IMR-90 (cell line): ENCODE measurements at regions not wholly inside any gene's neighbourhood (a gene's known extent, or its start where the extent isn't known, plus 50 kb on each side); places are given as distances from the start of the nearest gene placed in this dataset.

Experiments used
- ATAC-seq: fragments of 200-7000 bp; cut with Tn5 transposase; 2 replicates; pipeline ENCODE4 v1.9.1; 2020; ENCODE audit warnings: low read depth, mild to moderate bottlenecking, moderate library complexity
- BruUV-seq: library from RNA; stranded (reverse); fragments of 400-500 nt; replicated peaks from 2 replicates; lab custom pipeline; 2021; lab: Mats Ljungman, UMichigan
- CTCF ChIA-PET: fragments of 300-600 bp; formaldehyde crosslinking; extraction: SDS; loops from one replicate; lab custom pipeline; 2021; ENCODE audit warnings: antibody characterized with exemption; lab: Yijun Ruan, JAX
- POLR2A ChIA-PET: fragments of 300-600 bp; sonication (Branson Sonifier 250); formaldehyde crosslinking; loops from one replicate; lab custom pipeline; 2022; ENCODE audit warnings: antibody characterized with exemption; ENCODE audit not compliant: unreplicated experiment; lab: Charles Lee
- DNase-seq: peaks from one replicate; pipeline ENCODE4 v3.0.0; 2013
- H2AFZ ChIP-seq: replicated peaks from 2 replicates; pipeline ENCODE3; 2013; ENCODE audit warnings: low read length, mild to moderate bottlenecking; ENCODE audit not compliant: poor library complexity
- H2AK5ac ChIP-seq: 2 replicates; pipeline ENCODE4 v1.6.1; 2013; ENCODE audit warnings: low read depth, low read length, inconsistent platforms
- H2AK9ac ChIP-seq: replicated peaks from 2 replicates; pipeline ENCODE3; 2013; ENCODE audit warnings: mild to moderate bottlenecking, low read depth, low read length, moderate library complexity; ENCODE audit not compliant: poor library complexity
- H2BK120ac ChIP-seq: 2 replicates; pipeline ENCODE4 v1.6.1; 2013; ENCODE audit warnings: low read depth, low read length, inconsistent platforms
- H2BK15ac ChIP-seq: 3 replicates; pipeline ENCODE4 v1.6.1; 2013; ENCODE audit warnings: low read depth, low read length, inconsistent platforms
- H2BK20ac ChIP-seq: 2 replicates; pipeline ENCODE4 v1.6.1; 2013; ENCODE audit warnings: low read depth, mild to moderate bottlenecking, inconsistent platforms, low read length, moderate library complexity
- H2BK5ac ChIP-seq: 2 replicates; pipeline ENCODE4 v1.6.1; 2013; ENCODE audit warnings: mild to moderate bottlenecking, low read depth, low read length, inconsistent platforms; ENCODE audit not compliant: poor library complexity, severe bottlenecking
- H3K14ac ChIP-seq: replicated peaks from 2 replicates; pipeline ENCODE4 v1.6.1; 2013; ENCODE audit warnings: low read depth, low read length, inconsistent platforms
- H3K18ac ChIP-seq: 2 replicates; pipeline ENCODE4 v1.6.1; 2013; ENCODE audit warnings: low read depth, low read length, control low read depth
- H3K23ac ChIP-seq: 2 replicates; pipeline ENCODE4 v1.6.1; 2013; ENCODE audit warnings: low read depth, low read length, inconsistent platforms
- H3K27ac ChIP-seq: 2 replicates; pipeline ENCODE4 v1.5.1; 2013; ENCODE audit warnings: mild to moderate bottlenecking, control low read depth, low read length; ENCODE audit not compliant: insufficient read depth
- H3K27me3 ChIP-seq: 2 replicates; pipeline ENCODE4 v1.6.1; 2013; ENCODE audit warnings: low read length; ENCODE audit not compliant: control insufficient read depth, insufficient read depth
- H3K36me3 ChIP-seq: 2 replicates; pipeline ENCODE4 v1.6.1; 2013; ENCODE audit warnings: low read length, mixed read lengths; ENCODE audit not compliant: control insufficient read depth, insufficient read depth
- H3K4ac ChIP-seq: 2 replicates; pipeline ENCODE4 v1.6.1; 2013; ENCODE audit warnings: low read depth, low read length, inconsistent platforms
- H3K4me1 ChIP-seq: 2 replicates; pipeline ENCODE4 v1.6.1; 2013; ENCODE audit warnings: low read length, mixed read lengths; ENCODE audit not compliant: control insufficient read depth, insufficient read depth
- H3K4me2 ChIP-seq: 2 replicates; pipeline ENCODE4 v1.6.1; 2013; ENCODE audit warnings: low read depth, mild to moderate bottlenecking, control low read depth, low read length, moderate library complexity
- H3K4me3 ChIP-seq: 2 replicates; pipeline ENCODE4 v1.5.1; 2013; ENCODE audit warnings: low read depth, mild to moderate bottlenecking, control low read depth, low read length, moderate library complexity; ENCODE audit not compliant: insufficient read depth
- H3K56ac ChIP-seq: 2 replicates; pipeline ENCODE4 v1.6.1; 2013; ENCODE audit warnings: low read length, inconsistent platforms; ENCODE audit not compliant: insufficient read depth; ENCODE audit errors: extremely low read depth
- H3K79me1 ChIP-seq, 2 experiments: 2 replicates each; pipeline ENCODE4 v1.6.1; 2013; ENCODE audit warnings: low read length in 2 of 2, inconsistent platforms in 1 of 2, low read depth in 1 of 2
- H3K9ac ChIP-seq: 2 replicates; pipeline ENCODE4 v1.6.1; 2013; ENCODE audit warnings: low read depth, low read length, control low read depth
- H3K9me1 ChIP-seq: 2 replicates; pipeline ENCODE4 v1.6.1; 2013; ENCODE audit warnings: low read length, inconsistent platforms; ENCODE audit not compliant: insufficient read depth
- H3K9me3 ChIP-seq: 2 replicates; pipeline ENCODE4 v1.6.1; 2013; ENCODE audit warnings: low read length; ENCODE audit not compliant: control insufficient read depth, insufficient read depth
- H4K20me1 ChIP-seq: 2 replicates; pipeline ENCODE4 v1.6.1; 2013; ENCODE audit warnings: low read length, inconsistent platforms; ENCODE audit not compliant: insufficient read depth
- H4K5ac ChIP-seq: 2 replicates; pipeline ENCODE4 v1.6.1; 2013; ENCODE audit warnings: mild to moderate bottlenecking, low read depth, low read length, control low read depth
- H4K8ac ChIP-seq, 2 experiments: 2 replicates each; pipeline ENCODE4 v1.6.1; 2013; ENCODE audit warnings: low read depth in 2 of 2, low read length in 2 of 2, control low read depth in 1 of 2, inconsistent platforms in 1 of 2
- H4K91ac ChIP-seq: 2 replicates; pipeline ENCODE4 v1.6.1; 2013; ENCODE audit warnings: low read depth, low read length, inconsistent platforms; ENCODE audit not compliant: insufficient read depth
- CEBPB ChIP-seq: IDR thresholded peaks from 2 replicates; pipeline ENCODE4 v1.6.1; 2012; ENCODE audit warnings: low read depth, low read length, improper control_type of control experiment
- CHD1 ChIP-seq: IDR thresholded peaks from 2 replicates; pipeline ENCODE4 v1.6.1; 2012; ENCODE audit warnings: low read depth, low read length, improper control_type of control experiment
- CTCF ChIP-seq: conservative IDR thresholded peaks from 2 replicates; pipeline ENCODE4 v1.5.1; 2012; ENCODE audit warnings: mild to moderate bottlenecking, low read depth, low read length, improper control_type of control experiment
- ELK1 ChIP-seq: fragments of 150-350 bp; IDR thresholded peaks from 2 replicates; pipeline ENCODE4 v1.6.1; 2016; ENCODE audit warnings: low read depth, mild to moderate bottlenecking, low read length, moderate library complexity, borderline replicate concordance
- FOS ChIP-seq: fragments of 150-350 bp; IDR thresholded peaks from 2 replicates; pipeline ENCODE4 v1.6.1; 2016; ENCODE audit warnings: low read depth, low read length
- MAZ ChIP-seq: IDR thresholded peaks from 2 replicates; pipeline ENCODE4 v1.6.1; 2012; ENCODE audit warnings: low read depth, mild to moderate bottlenecking, low read length, improper control_type of control experiment, moderate library complexity, borderline replicate concordance
- MXI1 ChIP-seq: IDR thresholded peaks from 2 replicates; pipeline ENCODE4 v1.6.1; 2012; ENCODE audit warnings: low read depth, mild to moderate bottlenecking, low read length, moderate library complexity, borderline replicate concordance
- NFE2L2 ChIP-seq: fragments of 150-350 bp; IDR thresholded peaks from 2 replicates; pipeline ENCODE4 v1.6.1; 2016; ENCODE audit warnings: low read depth, mild to moderate bottlenecking, low read length
- POLR2A ChIP-seq: IDR thresholded peaks from 2 replicates; pipeline ENCODE4 v1.6.1; 2012; ENCODE audit warnings: mild to moderate bottlenecking, low read depth, low read length
- RAD21 ChIP-seq: IDR thresholded peaks from 2 replicates; pipeline ENCODE4 v1.6.1; 2012; ENCODE audit warnings: low read length, improper control_type of control experiment
- RFX5 ChIP-seq: IDR thresholded peaks from 2 replicates; pipeline ENCODE4 v1.8.0; 2012; ENCODE audit warnings: low read depth, mild to moderate bottlenecking, low read length, moderate library complexity
- USF2 ChIP-seq: fragments of 150-350 bp; IDR thresholded peaks from 2 replicates; pipeline ENCODE4 v1.6.1; 2017; ENCODE audit warnings: mild to moderate bottlenecking, antibody characterized with exemption, low read length, low read depth
- WGBS, 2 experiments: methylation state at CpG; one replicate each; pipeline versions ENCODE4 v1.1.5 to v1.1.7; 2013; ENCODE audit warnings: missing lambda C conversion rate in 2 of 2; ENCODE audit not compliant: insufficient read length in 1 of 2; ENCODE audit errors: extremely low coverage in 2 of 2; 5-methylcytosine and 5-hydroxymethylcytosine counted together
- dilution Hi-C: fragments of 300-500 bp; cut with HindIII; formaldehyde crosslinking; loops from one replicate; pipeline ENCODE4 v1.14.3; 2018; ENCODE audit warnings: low sequenced_read_pairs; ENCODE audit not compliant: unreplicated experiment
- in situ Hi-C: fragments of 300-500 bp; cut with MboI; formaldehyde crosslinking; loops from 3 replicates; pipeline ENCODE4 v1.14.3; 2019; ENCODE audit warnings: low sequenced_read_pairs, inconsistent platforms, mixed read lengths
- intact Hi-C: fragments of 100-400 bp; cut with micrococcal nuclease; formaldehyde crosslinking; loops from 2 replicates; pipeline ENCODE4 v1.10.0; 2022

GRCh38 chr4:110348711-110349383, 127.1 kb upstream of the ENPEP start:
- WGBS, 2 experiments = no CpG with 5 or more reads among the region's 3 CpGs
- intact Hi-C loops (no loop called here), in situ Hi-C loops (no loop called here), dilution Hi-C loops (no loop called here)
- Histone ChIP-seq H3K9me3 (no peaks in the 10 kb centered on the region), H2BK120ac (no peak overlapping the region), H3K4me1 (no peaks in the 10 kb centered on the region), H3K9ac (no peak overlapping the region), H3K4me3 (no peak overlapping the region), H2AFZ (no peak overlapping the region), H3K4me2 (no peak overlapping the region), H4K8ac (no peak overlapping the region), H2AK5ac (no peak overlapping the region), H2AK9ac (no peak overlapping the region), H2BK20ac (no peak overlapping the region), H3K4ac (no peak overlapping the region), H3K18ac (no peak overlapping the region), H3K23ac (no peak overlapping the region), H2BK15ac (no peak overlapping the region), H3K56ac (no peak overlapping the region), H4K5ac (no peak overlapping the region), H3K27me3 (no peaks in the 10 kb centered on the region), H3K36me3 (no peaks in the 10 kb centered on the region), H3K9me1 (no peaks in the 10 kb centered on the region), H4K91ac (no peak overlapping the region), H4K20me1 (no peaks in the 10 kb centered on the region), H2BK5ac (no peak overlapping the region), H3K14ac (no peak overlapping the region), H3K27ac (no peak overlapping the region), H3K79me1 (no peaks in the 10 kb centered on the region)
- CTCF ChIA-PET = no interaction called here
- ATAC-seq (no peak), DNase-seq (no peak)
- POLR2A ChIA-PET = no interaction called here
- no TSS peak for BruUV-seq
- no peak for TF ChIP-seq RFX5
- TF ChIP-seq POLR2A = no peak
- no peak for TF ChIP-seq MXI1
- TF ChIP-seq RAD21 = no peak
- TF ChIP-seq FOS = no peak
- TF ChIP-seq NFE2L2 = no peak
- TF ChIP-seq ELK1 = no peak
- no peak for TF ChIP-seq MAZ
- TF ChIP-seq CTCF = no peak
- TF ChIP-seq CEBPB = no peak
- no peak for TF ChIP-seq CHD1
- TF ChIP-seq USF2 = no peak
